Activated CD4-positive, alpha-beta T cell treated with anti-CD3 and anti-CD28 coated beads, Interleukin-2, amount 50 U/mL, for 1 hour (primary cell): ENCODE measurements at regions not wholly inside any gene's neighbourhood (a gene's known extent, or its start where the extent isn't known, plus 50 kb on each side); places are given as distances from the start of the nearest gene placed in this dataset.

Experiments used
- DNase-seq: peaks from one replicate; pipeline ENCODE4 v3.0.0-alpha.2; 2020

DNA sequence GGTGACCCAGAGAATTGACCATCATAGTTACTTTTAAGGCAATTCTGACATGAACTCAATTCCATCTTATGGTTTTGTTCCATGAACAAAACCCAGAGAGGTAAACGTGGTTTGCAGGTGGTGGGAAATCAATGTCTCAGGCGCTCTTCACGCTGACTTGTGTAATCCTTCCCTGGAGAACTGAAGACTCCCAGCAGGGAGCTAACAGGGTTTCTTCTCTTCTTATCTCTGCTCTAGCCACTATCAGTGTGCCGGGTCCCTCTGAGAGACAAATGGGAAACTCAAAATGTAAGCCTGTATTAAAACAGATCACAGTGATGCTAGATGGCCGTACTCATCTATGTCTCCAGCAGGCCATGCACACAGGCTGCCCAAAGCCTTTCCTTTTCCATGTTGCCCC is 57.6 kb upstream of the ARGLU1 start:
- no peak for DNase-seq

DNA sequence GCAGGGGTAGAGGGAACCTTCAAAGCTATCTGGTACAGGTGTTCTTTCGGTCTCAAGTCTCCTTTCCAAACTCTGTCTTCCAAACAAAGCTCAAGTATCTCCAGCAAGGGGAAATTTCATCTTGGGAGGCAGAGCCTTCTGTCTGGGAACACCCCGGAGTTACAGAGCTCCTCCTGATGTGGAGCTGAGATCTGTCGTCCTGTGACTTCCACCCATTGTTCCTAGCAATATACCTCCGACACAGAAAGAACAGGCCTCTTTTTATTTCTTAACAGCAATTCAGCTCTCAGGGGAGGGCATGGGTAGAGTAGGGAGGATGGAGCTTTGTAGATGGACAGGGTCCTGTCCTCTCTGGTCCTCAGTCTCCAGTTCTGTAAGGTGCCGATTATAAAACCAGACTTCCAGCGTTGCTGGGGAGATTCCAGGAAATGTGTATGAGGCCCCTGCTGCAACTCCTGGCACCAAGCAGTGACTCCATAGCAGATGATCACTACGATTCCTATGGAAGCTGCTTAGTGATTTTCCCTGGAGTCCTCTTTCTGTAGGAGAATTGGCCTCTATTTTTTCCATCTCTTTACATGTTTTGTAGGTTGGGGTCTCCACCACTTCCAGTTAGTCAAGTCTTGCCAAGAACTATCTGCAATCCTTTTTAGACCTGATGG is 56.0 kb upstream of the ARGLU1 start:
- DNase-seq: no peak

DNA sequence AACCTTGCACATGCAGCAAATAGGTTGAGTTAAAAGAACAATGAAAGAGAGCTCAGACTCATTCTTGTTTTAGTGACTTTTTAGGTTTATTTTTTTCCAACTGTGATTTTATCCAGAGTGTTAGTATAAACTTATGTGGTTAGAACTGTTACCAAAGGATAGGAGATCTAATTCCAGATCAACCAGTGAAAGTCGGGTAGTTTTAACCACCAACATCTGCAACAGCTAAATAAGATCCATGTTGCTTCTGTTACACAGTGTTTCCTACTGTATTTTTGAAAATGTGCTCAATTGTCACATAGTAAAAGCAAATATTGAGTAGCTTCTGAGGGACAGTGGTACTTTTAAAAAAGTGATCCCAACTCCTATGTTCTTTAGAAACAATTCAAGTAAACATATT is 53.9 kb upstream of the ARGLU1 start:
- no peak for DNase-seq

DNA sequence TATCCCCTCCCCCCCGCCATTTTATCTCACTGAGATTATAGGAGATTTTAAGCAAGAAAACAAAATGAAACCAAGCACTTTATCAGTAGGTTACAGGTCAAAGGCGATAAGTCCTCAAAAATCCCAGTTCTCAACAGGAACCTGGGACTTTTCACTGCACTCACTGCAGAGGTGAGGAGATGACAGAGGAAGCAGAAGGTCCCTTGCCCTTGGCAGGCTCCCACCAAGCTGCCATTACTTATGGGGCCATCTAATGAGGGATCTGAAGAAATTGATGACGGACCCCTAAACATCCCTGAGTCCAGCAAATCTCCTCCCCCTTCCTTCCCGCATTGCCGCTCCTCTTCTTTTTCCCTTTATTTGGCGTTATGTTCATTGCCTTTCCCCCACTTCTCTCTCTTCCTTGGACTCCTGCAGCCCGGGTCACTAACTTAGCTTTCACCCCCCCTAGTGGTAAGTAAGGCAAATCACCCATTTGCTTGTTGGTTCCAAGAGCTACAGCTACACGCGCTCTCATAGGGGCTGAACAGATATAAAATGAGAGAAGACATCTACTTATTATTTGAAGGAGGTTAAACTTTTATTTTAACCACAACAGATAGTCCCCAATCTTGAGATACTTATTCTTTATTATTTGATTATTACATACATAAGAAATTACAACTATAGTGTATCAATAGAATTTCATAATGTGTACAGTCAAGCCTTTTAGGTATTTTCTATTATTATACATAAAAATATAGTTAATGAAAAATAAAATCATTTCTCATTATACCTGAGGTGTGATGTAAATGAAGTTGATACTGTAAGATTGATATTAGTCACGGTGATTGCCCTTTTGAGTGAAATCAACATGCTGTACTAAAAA is 52.0 kb upstream of the ARGLU1 start:
- peak; percentile 6 for DNase-seq
